Stimulated activated CD4-positive, alpha-beta T cell treated with anti-CD3 and anti-CD28 coated beads, TNF-alpha, amount 100 ng/mL, for 1 hour (primary cell): ENCODE measurements at regions not wholly inside any gene's neighbourhood (a gene's known extent, or its start where the extent isn't known, plus 50 kb on each side); places are given as distances from the start of the nearest gene placed in this dataset.

Source experiments
- DNase-seq, 3 donors: peaks; one replicate each; pipeline ENCODE4 v3.0.0-alpha.2; 2020; ENCODE audit warnings: low read depth in 3 of 3, low spot score in 1 of 3

GRCh38 chr1:4939266-4939665 is 284.9 kb downstream of the AJAP1 start:
- DNase-seq, result no peak

GRCh38 chr1:4937876-4938534 is 283.6 kb downstream of the AJAP1 start:
- DNase-seq, result no peak

- DNase-seq, result no peak
These were observed 281.4 kb downstream of the AJAP1 start for GRCh38 chr1:4935807-4936206.

GRCh38 chr1:4933232-4933631 is 278.8 kb downstream of the AJAP1 start:
- DNase-seq, result no peak

- DNase-seq, result no peak
These were observed 278.1 kb downstream of the AJAP1 start for GRCh38 chr1:4932311-4933030.

- DNase-seq, result no peak
These were observed 277.1 kb downstream of the AJAP1 start for GRCh38 chr1:4931486-4931885.

GRCh38 chr1:4928186-4928585 is 273.8 kb downstream of the AJAP1 start:
- no peak for DNase-seq

GRCh38 chr1:4924356-4924755 is 269.9 kb downstream of the AJAP1 start:
- no peak for DNase-seq

- no peak for DNase-seq
These were observed 262.2 kb downstream of the AJAP1 start for GRCh38 chr1:4916610-4917009.

- DNase-seq, result no peak
These were observed 260.7 kb downstream of the AJAP1 start for GRCh38 chr1:4915154-4915553.

- DNase-seq, result no peak
These were observed 254.1 kb downstream of the AJAP1 start for GRCh38 chr1:4908486-4908885.

GRCh38 chr1:4894566-4894965 is 240.2 kb downstream of the AJAP1 start:
- no peak for DNase-seq

GRCh38 chr1:4880626-4881025 is 226.2 kb downstream of the AJAP1 start:
- no peak for DNase-seq

- no peak for DNase-seq
These were observed 223.0 kb downstream of the AJAP1 start for GRCh38 chr1:4877426-4877825.

- no peak for DNase-seq
These were observed 217.0 kb downstream of the AJAP1 start for GRCh38 chr1:4871373-4871772.

- DNase-seq, result no peak
These were observed 214.1 kb downstream of the AJAP1 start for GRCh38 chr1:4868521-4868920.

- DNase-seq, result no peak
These were observed 202.0 kb downstream of the AJAP1 start for GRCh38 chr1:4856396-4856795.

- DNase-seq, result no peak
These were observed 200.0 kb downstream of the AJAP1 start for GRCh38 chr1:4854367-4854766.

- no peak for DNase-seq
These were observed 199.5 kb downstream of the AJAP1 start for GRCh38 chr1:4853904-4854303.

GRCh38 chr1:4851385-4852065 is 197.1 kb downstream of the AJAP1 start:
- no peak for DNase-seq

- DNase-seq, result no peak
These were observed 194.0 kb downstream of the AJAP1 start for GRCh38 chr1:4848431-4848830.

- DNase-seq, result no peak
These were observed 193.3 kb downstream of the AJAP1 start for GRCh38 chr1:4847711-4848110.
